ENCODE measurements at regions not wholly inside any gene's neighbourhood (a gene's known extent, or its start where the extent isn't known, plus 50 kb on each side); places are given as distances from the start of the nearest gene placed in this dataset.

GRCh38 chr12:105822131-105823105, 316.3 kb downstream of the NUAK1 start:
- WGBS, 2 experiments (ENCODE audit: insufficient coverage in 2 of 2), result 82 to 93% methylated on average over 9 of the region's 11 CpGs
- no peak overlapping the region for H3K27ac ChIP-seq (ENCODE audit: low read depth, low read length, severe bottlenecking)
- H3K4me1 ChIP-seq (ENCODE audit: control insufficient read depth, insufficient read depth, low read length, poor library complexity, severe bottlenecking), result no peaks in the 10 kb centered on the region

GRCh38 chr12:105823810-105824209, 314.9 kb downstream of the NUAK1 start:
- H3K4me3 ChIP-seq (ENCODE audit: extremely low read depth, insufficient read depth, low read length, poor library complexity, severe bottlenecking), result no peak overlapping the region
- H3K9me3 ChIP-seq (ENCODE audit: control insufficient read depth, low read length), result no peaks in the 10 kb centered on the region
- no peak overlapping the region for H3K27ac ChIP-seq (ENCODE audit: low read depth, low read length, severe bottlenecking)
- no peaks in the 10 kb centered on the region for H3K4me1 ChIP-seq (ENCODE audit: control insufficient read depth, insufficient read depth, low read length, poor library complexity, severe bottlenecking)
- no peaks in the 10 kb centered on the region for H3K36me3 ChIP-seq (ENCODE audit: control insufficient read depth, insufficient read depth, low read length)
- WGBS, 2 experiments (ENCODE audit: insufficient coverage in 2 of 2), result 85 to 92% methylated on average over 3 of the region's 3 CpGs

More at GRCh38 chr12:105822131-105823105, 316.3 kb downstream of the NUAK1 start:
- Histone ChIP-seq H3K4me3 (ENCODE audit: extremely low read depth, insufficient read depth, low read length, poor library complexity, severe bottlenecking) (no peak overlapping the region), H3K36me3 (ENCODE audit: control insufficient read depth, insufficient read depth, low read length) (no peaks in the 10 kb centered on the region), H3K9me3 (ENCODE audit: control insufficient read depth, low read length) (no peaks in the 10 kb centered on the region)

GRCh38 chr12:105825141-105825540, 313.6 kb downstream of the NUAK1 start:
- no peaks in the 10 kb centered on the region for H3K9me3 ChIP-seq (ENCODE audit: control insufficient read depth, low read length)
- no peaks in the 10 kb centered on the region for H3K4me1 ChIP-seq (ENCODE audit: control insufficient read depth, insufficient read depth, low read length, poor library complexity, severe bottlenecking)
- 85 to 98% methylated on average over 4 of the region's 5 CpGs for WGBS, 2 experiments (ENCODE audit: insufficient coverage in 2 of 2)
- no peak overlapping the region for H3K4me3 ChIP-seq (ENCODE audit: extremely low read depth, insufficient read depth, low read length, poor library complexity, severe bottlenecking)
- no peak overlapping the region for H3K27ac ChIP-seq (ENCODE audit: low read depth, low read length, severe bottlenecking)
- H3K36me3 ChIP-seq (ENCODE audit: control insufficient read depth, insufficient read depth, low read length), result no peaks in the 10 kb centered on the region

GRCh38 chr12:105831372-105831771, 307.4 kb downstream of the NUAK1 start:
- 100% methylated on average over 1 to 2 of the region's 3 CpGs for WGBS, 2 experiments (ENCODE audit: insufficient coverage in 2 of 2)
- no peak overlapping the region for H3K27ac ChIP-seq (ENCODE audit: low read depth, low read length, severe bottlenecking)
- no peak overlapping the region for H3K4me3 ChIP-seq (ENCODE audit: extremely low read depth, insufficient read depth, low read length, poor library complexity, severe bottlenecking)
- no peaks in the 10 kb centered on the region for H3K4me1 ChIP-seq (ENCODE audit: control insufficient read depth, insufficient read depth, low read length, poor library complexity, severe bottlenecking)
- no peaks in the 10 kb centered on the region for H3K9me3 ChIP-seq (ENCODE audit: control insufficient read depth, low read length)
- no peaks in the 10 kb centered on the region for H3K36me3 ChIP-seq (ENCODE audit: control insufficient read depth, insufficient read depth, low read length)

- no peaks in the 10 kb centered on the region for H3K4me1 ChIP-seq (ENCODE audit: control insufficient read depth, insufficient read depth, low read length, poor library complexity, severe bottlenecking)
- no peaks in the 10 kb centered on the region for H3K9me3 ChIP-seq (ENCODE audit: control insufficient read depth, low read length)
- no peak overlapping the region for H3K27ac ChIP-seq (ENCODE audit: low read depth, low read length, severe bottlenecking)
- no peak overlapping the region for H3K4me3 ChIP-seq (ENCODE audit: extremely low read depth, insufficient read depth, low read length, poor library complexity, severe bottlenecking)
- H3K36me3 ChIP-seq (ENCODE audit: control insufficient read depth, insufficient read depth, low read length), result no peaks in the 10 kb centered on the region
- 90 to 91% methylated on average over 5 to 6 of the region's 6 CpGs for WGBS, 2 experiments (ENCODE audit: insufficient coverage in 2 of 2)
These were observed 306.7 kb downstream of the NUAK1 start for GRCh38 chr12:105832021-105832420.

GRCh38 chr12:105832806-105833205, 305.9 kb downstream of the NUAK1 start:
- 78 to 96% methylated on average over 4 of the region's 4 CpGs for WGBS, 2 experiments (ENCODE audit: insufficient coverage in 2 of 2)
- Histone ChIP-seq H3K9me3 (ENCODE audit: control insufficient read depth, low read length) (no peaks in the 10 kb centered on the region), H3K4me1 (ENCODE audit: control insufficient read depth, insufficient read depth, low read length, poor library complexity, severe bottlenecking) (no peaks in the 10 kb centered on the region), H3K4me3 (ENCODE audit: extremely low read depth, insufficient read depth, low read length, poor library complexity, severe bottlenecking) (no peak overlapping the region), H3K36me3 (ENCODE audit: control insufficient read depth, insufficient read depth, low read length) (no peaks in the 10 kb centered on the region), H3K27ac (ENCODE audit: low read depth, low read length, severe bottlenecking) (no peak overlapping the region)

- Histone ChIP-seq H3K36me3 (ENCODE audit: control insufficient read depth, insufficient read depth, low read length) (no peaks in the 10 kb centered on the region), H3K4me3 (ENCODE audit: extremely low read depth, insufficient read depth, low read length, poor library complexity, severe bottlenecking) (no peak overlapping the region), H3K4me1 (ENCODE audit: control insufficient read depth, insufficient read depth, low read length, poor library complexity, severe bottlenecking) (no peaks in the 10 kb centered on the region), H3K9me3 (ENCODE audit: control insufficient read depth, low read length) (no peaks in the 10 kb centered on the region), H3K27ac (ENCODE audit: low read depth, low read length, severe bottlenecking) (no peak overlapping the region)
- WGBS, 2 experiments (ENCODE audit: insufficient coverage in 2 of 2), result no CpG with 5 or more reads among the region's 2 CpGs
These were observed 304.3 kb downstream of the NUAK1 start for GRCh38 chr12:105834496-105834895.

GRCh38 chr12:105835580-105836241, 303.0 kb downstream of the NUAK1 start:
- Histone ChIP-seq H3K36me3 (ENCODE audit: control insufficient read depth, insufficient read depth, low read length) (no peaks in the 10 kb centered on the region), H3K9me3 (ENCODE audit: control insufficient read depth, low read length) (no peaks in the 10 kb centered on the region), H3K27ac (ENCODE audit: low read depth, low read length, severe bottlenecking) (no peak overlapping the region), H3K4me3 (ENCODE audit: extremely low read depth, insufficient read depth, low read length, poor library complexity, severe bottlenecking) (no peak overlapping the region), H3K4me1 (ENCODE audit: control insufficient read depth, insufficient read depth, low read length, poor library complexity, severe bottlenecking) (no peaks in the 10 kb centered on the region)
- 88 to 100% methylated on average over 1 to 2 of the region's 4 CpGs for WGBS, 2 experiments (ENCODE audit: insufficient coverage in 2 of 2)

GRCh38 chr12:105836242-105836622, 302.5 kb downstream of the NUAK1 start:
- Histone ChIP-seq H3K27ac (ENCODE audit: low read depth, low read length, severe bottlenecking) (no peak overlapping the region), H3K4me3 (ENCODE audit: extremely low read depth, insufficient read depth, low read length, poor library complexity, severe bottlenecking) (no peak overlapping the region), H3K36me3 (ENCODE audit: control insufficient read depth, insufficient read depth, low read length) (no peaks in the 10 kb centered on the region), H3K4me1 (ENCODE audit: control insufficient read depth, insufficient read depth, low read length, poor library complexity, severe bottlenecking) (no peaks in the 10 kb centered on the region), H3K9me3 (ENCODE audit: control insufficient read depth, low read length) (no peaks in the 10 kb centered on the region)
- 94 to 100% methylated on average over 2 of the region's 2 CpGs for WGBS, 2 experiments (ENCODE audit: insufficient coverage in 2 of 2)

GRCh38 chr12:105839629-105840127, 299.1 kb downstream of the NUAK1 start:
- peaks cover 4% of the 10 kb centered on the region for H3K4me1 ChIP-seq (ENCODE audit: control insufficient read depth, insufficient read depth, low read length, poor library complexity, severe bottlenecking)
- WGBS, 2 experiments (ENCODE audit: insufficient coverage in 2 of 2), result 100% methylated on average over 1 to 2 of the region's 4 CpGs
- peaks cover 3% of the 10 kb centered on the region for H3K9me3 ChIP-seq (ENCODE audit: control insufficient read depth, low read length)

More at GRCh38 chr12:105839629-105840127, 299.1 kb downstream of the NUAK1 start:
- Histone ChIP-seq H3K4me3 (ENCODE audit: extremely low read depth, insufficient read depth, low read length, poor library complexity, severe bottlenecking) (no peak overlapping the region), H3K27ac (ENCODE audit: low read depth, low read length, severe bottlenecking) (no peak overlapping the region), H3K36me3 (ENCODE audit: control insufficient read depth, insufficient read depth, low read length) (no peaks in the 10 kb centered on the region)

Measured in mesodermal cell (in vitro differentiated cells).